ENCODE measurements at regions not wholly inside any gene's neighbourhood (a gene's known extent, or its start where the extent isn't known, plus 50 kb on each side); places are given as distances from the start of the nearest gene placed in this dataset.

GRCh38 chr2:22692746-22693145, 692.2 kb upstream of the KLHL29 start:
- Histone ChIP-seq H3K4me2 (ENCODE audit: insufficient read depth, low read length) (no peak overlapping the region), H3K9ac (ENCODE audit: low read depth, low read length) (no peak overlapping the region), H3K9me3 (ENCODE audit: insufficient read depth, low read length, severe bottlenecking) (no peaks in the 10 kb centered on the region), H4K20me1 (ENCODE audit: insufficient read depth, low read length) (no peaks in the 10 kb centered on the region), H2AFZ (ENCODE audit: low read depth, low read length) (no peak overlapping the region), H3K4me1 (ENCODE audit: insufficient read depth, low read length) (no peaks in the 10 kb centered on the region), H3K36me3 (ENCODE audit: insufficient read depth, low read length) (no peaks in the 10 kb centered on the region), H3K4me3 (ENCODE audit: low read depth in 1 of 2, low read length in 2 of 2) (no peak overlapping the region), H3K79me2 (ENCODE audit: insufficient read depth, low read length) (no peaks in the 10 kb centered on the region), H3K27ac (ENCODE audit: low read length) (no peak overlapping the region), H3K27me3 (ENCODE audit: insufficient read depth, low read length, poor library complexity) (no peaks in the 10 kb centered on the region)
- ATAC-seq (ENCODE audit: insufficient read depth, low read depth) = no peak
- DNase-seq = no peak
- TF ChIP-seq CTCF (IDR thresholded peaks at IDR 0.05; ENCODE audit: borderline replicate concordance, extremely low read depth, low read length, poor library complexity, severe bottlenecking) (no peak), EZH2 (IDR thresholded peaks at IDR 0.05; ENCODE audit: borderline replicate concordance, low read depth, low read length, severe bottlenecking) (no peak)

GRCh38 chr2:22694300-22694699, 690.7 kb upstream of the KLHL29 start:
- ATAC-seq (ENCODE audit: insufficient read depth, low read depth) = no peak

GRCh38 chr2:22694856-22695255, 690.1 kb upstream of the KLHL29 start:
- no peak overlapping the region for H3K4me2 ChIP-seq (ENCODE audit: insufficient read depth, low read length)
- H3K79me2 ChIP-seq (ENCODE audit: insufficient read depth, low read length) = no peaks in the 10 kb centered on the region
- no peaks in the 10 kb centered on the region for H3K27me3 ChIP-seq (ENCODE audit: insufficient read depth, low read length, poor library complexity)
- H3K36me3 ChIP-seq (ENCODE audit: insufficient read depth, low read length) = no peaks in the 10 kb centered on the region
- H2AFZ ChIP-seq (ENCODE audit: low read depth, low read length) = no peak overlapping the region
- no peaks in the 10 kb centered on the region for H3K4me1 ChIP-seq (ENCODE audit: insufficient read depth, low read length)
- no peaks in the 10 kb centered on the region for H3K9me3 ChIP-seq (ENCODE audit: insufficient read depth, low read length, severe bottlenecking)
- ATAC-seq (ENCODE audit: insufficient read depth, low read depth) = no peak
- no peak overlapping the region for H3K9ac ChIP-seq (ENCODE audit: low read depth, low read length)
- no peak overlapping the region for H3K4me3 ChIP-seq (ENCODE audit: low read depth in 1 of 2, low read length in 2 of 2)
- no peak for DNase-seq
- H3K27ac ChIP-seq (ENCODE audit: low read length) = no peak overlapping the region
- TF ChIP-seq EZH2 (IDR thresholded peaks at IDR 0.05; ENCODE audit: borderline replicate concordance, low read depth, low read length, severe bottlenecking) (no peak), CTCF (IDR thresholded peaks at IDR 0.05; ENCODE audit: borderline replicate concordance, extremely low read depth, low read length, poor library complexity, severe bottlenecking) (no peak)
- no peaks in the 10 kb centered on the region for H4K20me1 ChIP-seq (ENCODE audit: insufficient read depth, low read length)

More at GRCh38 chr2:22694300-22694699, 690.7 kb upstream of the KLHL29 start:
- H3K9me3 ChIP-seq (ENCODE audit: insufficient read depth, low read length, severe bottlenecking) = no peaks in the 10 kb centered on the region
- H3K27ac ChIP-seq (ENCODE audit: low read length) = no peak overlapping the region
- H3K9ac ChIP-seq (ENCODE audit: low read depth, low read length) = no peak overlapping the region
- no peaks in the 10 kb centered on the region for H3K4me1 ChIP-seq (ENCODE audit: insufficient read depth, low read length)
- H3K36me3 ChIP-seq (ENCODE audit: insufficient read depth, low read length) = no peaks in the 10 kb centered on the region
- no peak overlapping the region for H2AFZ ChIP-seq (ENCODE audit: low read depth, low read length)
- H4K20me1 ChIP-seq (ENCODE audit: insufficient read depth, low read length) = no peaks in the 10 kb centered on the region
- H3K79me2 ChIP-seq (ENCODE audit: insufficient read depth, low read length) = no peaks in the 10 kb centered on the region
- no peak for DNase-seq
- no peak overlapping the region for H3K4me3 ChIP-seq (ENCODE audit: low read depth in 1 of 2, low read length in 2 of 2)
- no peaks in the 10 kb centered on the region for H3K27me3 ChIP-seq (ENCODE audit: insufficient read depth, low read length, poor library complexity)
- no peak overlapping the region for H3K4me2 ChIP-seq (ENCODE audit: insufficient read depth, low read length)
- TF ChIP-seq CTCF (IDR thresholded peaks at IDR 0.05; ENCODE audit: borderline replicate concordance, extremely low read depth, low read length, poor library complexity, severe bottlenecking) (no peak), EZH2 (IDR thresholded peaks at IDR 0.05; ENCODE audit: borderline replicate concordance, low read depth, low read length, severe bottlenecking) (no peak)

Measured in DND-41 (cell line).